ENCODE measurements at regions not wholly inside any gene's neighbourhood (a gene's known extent, or its start where the extent isn't known, plus 50 kb on each side); places are given as distances from the start of the nearest gene placed in this dataset.

- TF ChIP-seq CTCF (conservative IDR thresholded peaks at IDR 0.05; ENCODE audit: low read depth, low read length) (no peak), EZH2 (IDR thresholded peaks at IDR 0.05; ENCODE audit: borderline replicate concordance, low read depth, low read length, poor library complexity, severe bottlenecking) (no peak)
These were observed 205.3 kb downstream of the DEPDC1B start for GRCh38 chr5:60494635-60495034.

Measured in A673 (cell line).